Testis (tissue), 2 donors: ENCODE measurements at regions not wholly inside any gene's neighbourhood (a gene's known extent, or its start where the extent isn't known, plus 50 kb on each side); places are given as distances from the start of the nearest gene placed in this dataset.

Source experiments
- CTCF ChIP-seq, 3 experiments: fragments of 450-650 bp in 2 of 3; fragments of 200-600 bp in 1 of 3; sonication (generic) in 1 of 3; IDR thresholded peaks; one replicate each; pipeline ENCODE4 v1.5.1; 2016 to 2019; ENCODE audit warnings: antibody characterized with exemption in 3 of 3, mild to moderate bottlenecking in 2 of 3, moderate library complexity in 1 of 3
- POLR2A ChIP-seq: fragments of 450-650 bp; IDR thresholded peaks from one replicate; pipeline ENCODE4 v1.6.1; 2017; ENCODE audit warnings: antibody characterized with exemption, mild to moderate bottlenecking, moderate library complexity

- no peak for TF ChIP-seq POLR2A
- no peak for TF ChIP-seq CTCF (IDR thresholded peaks at IDR 0.05)
Measured at GRCh38 chr2:166607880-166608279, 113.8 kb upstream of the SCN7A start.
